Fibroblast of lung (primary cell): ENCODE measurements at regions not wholly inside any gene's neighbourhood (a gene's known extent, or its start where the extent isn't known, plus 50 kb on each side); places are given as distances from the start of the nearest gene placed in this dataset.

Experiments
- CTCF ChIP-seq, 2 donors: IDR thresholded peaks in 1 of 2; conservative IDR thresholded peaks in 1 of 2; 1 replicate in 1 of 2; 2 replicates in 1 of 2; pipeline ENCODE4 v1.5.1; 2011 to 2012; ENCODE audit warnings: low read length in 2 of 2, control low read depth in 1 of 2, inconsistent platforms in 1 of 2, low read depth in 1 of 2, mild to moderate bottlenecking in 1 of 2
- EZH2 ChIP-seq: IDR thresholded peaks from 2 replicates; pipeline ENCODE4 v1.5.1; 2012; ENCODE audit warnings: low read length, control low read depth, mild to moderate bottlenecking; ENCODE audit errors: missing control alignments

DNA sequence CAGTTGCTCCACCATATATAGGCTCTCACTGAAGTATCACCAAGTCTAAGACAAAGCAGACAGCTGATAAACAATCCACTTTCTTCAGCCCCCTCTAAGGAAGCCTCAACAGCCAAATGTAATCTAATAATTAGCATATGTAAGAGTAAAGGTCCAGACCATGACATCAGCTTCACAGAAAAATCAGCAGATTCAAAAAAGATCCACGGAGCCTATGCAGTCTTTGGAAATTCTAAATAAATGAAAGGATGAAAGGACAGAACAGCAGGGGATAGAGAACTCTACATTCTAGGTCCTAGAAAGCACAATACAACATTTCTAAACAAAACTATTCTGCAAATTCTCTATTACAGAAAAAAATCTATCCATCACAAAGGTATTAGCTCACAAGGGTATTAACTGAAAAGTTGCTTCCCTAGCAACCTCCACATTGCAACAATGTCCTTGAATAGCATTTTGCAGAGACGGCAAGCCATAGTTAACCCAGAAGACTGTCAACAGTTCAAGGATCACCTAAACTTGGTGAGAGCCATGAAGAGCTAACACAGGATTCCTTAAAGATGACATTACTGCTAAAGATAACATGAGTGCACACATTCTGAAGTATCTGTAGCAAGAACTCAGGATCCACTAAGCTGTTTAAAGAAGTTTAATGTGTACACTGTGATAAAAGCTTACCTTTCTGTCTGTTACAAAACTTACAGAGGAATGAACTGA lies 74.3 kb downstream of the SIPA1L2 start:
- TF ChIP-seq CTCF (conservative IDR thresholded peaks at IDR 0.05 in 1 of 2, IDR thresholded peaks at IDR 0.05 in 1 of 2; ENCODE audit: low read depth in 1 of 2, low read length in 2 of 2) (no peak), EZH2 (no peak)
